H1 (cell line): ENCODE measurements at regions not wholly inside any gene's neighbourhood (a gene's known extent, or its start where the extent isn't known, plus 50 kb on each side); places are given as distances from the start of the nearest gene placed in this dataset.

Source experiments
- BRCA1 ChIP-seq: IDR thresholded peaks from 2 replicates; pipeline ENCODE4 v1.6.1; 2012; ENCODE audit warnings: low read depth, low read length, improper control_type of control experiment
- CTCF ChIP-seq, 3 experiments: IDR thresholded peaks; 1 replicate in 2 of 3; 2 replicates in 1 of 3; pipeline versions ENCODE4 v1.5.1 to v1.6.1; 2011; ENCODE audit warnings: low read length in 3 of 3, mild to moderate bottlenecking in 3 of 3, inconsistent platforms in 2 of 3, low read depth in 1 of 3, moderate library complexity in 1 of 3; ENCODE audit not compliant: insufficient read depth in 1 of 3; ENCODE audit errors: control extremely low read depth in 1 of 3
- EZH2 ChIP-seq: fragments of 200-600 bp; sonication (generic); IDR thresholded peaks from 2 replicates; pipeline ENCODE4 v1.7.1; 2012; ENCODE audit warnings: low read depth, mild to moderate bottlenecking, moderate library complexity, low read length, inconsistent platforms; ENCODE audit not compliant: severe bottlenecking
- HDAC2 ChIP-seq, 2 experiments: fragments of 300-600 bp in 1 of 2; sonication (generic) in 1 of 2; IDR thresholded peaks; 2 replicates each; pipeline ENCODE4 v1.6.1; 2011 to 2012; ENCODE audit warnings: low read depth in 2 of 2, low read length in 2 of 2, mild to moderate bottlenecking in 2 of 2, moderate library complexity in 2 of 2, borderline replicate concordance in 1 of 2, inconsistent platforms in 1 of 2
- POLR2AphosphoS5 ChIP-seq: IDR thresholded peaks from 2 replicates; pipeline ENCODE4 v1.6.1; 2011; ENCODE audit warnings: low read depth, low read length
- SIN3A ChIP-seq, 2 experiments: IDR thresholded peaks in 1 of 2; conservative IDR thresholded peaks in 1 of 2; 2 replicates each; pipeline ENCODE4 v1.6.1; 2011 to 2012; ENCODE audit warnings: low read length in 2 of 2, improper control_type of control experiment in 1 of 2, low read depth in 1 of 2, mild to moderate bottlenecking in 1 of 2
- SIRT6 ChIP-seq: IDR thresholded peaks from one replicate; pipeline ENCODE4 v1.7.1; 2012; ENCODE audit warnings: low read length, inconsistent platforms

- TF ChIP-seq CTCF (IDR thresholded peaks at IDR 0.05; ENCODE audit: control extremely low read depth in 1 of 3, insufficient read depth in 1 of 3, low read depth in 1 of 3, low read length in 3 of 3) (no peak), SIRT6 (no peak), EZH2 (no peak), HDAC2 (IDR thresholded peaks at IDR 0.05; ENCODE audit: borderline replicate concordance in 1 of 2, low read depth in 2 of 2, low read length in 2 of 2) (no peak), POLR2AphosphoS5 (no peak), SIN3A (conservative IDR thresholded peaks at IDR 0.05 in 1 of 2, IDR thresholded peaks at IDR 0.05 in 1 of 2; ENCODE audit: low read depth in 1 of 2, low read length in 2 of 2) (no peak), BRCA1 (no peak)
These were observed 693.4 kb upstream of the ID2 start for GRCh38 chr2:7988440-7988839.
